Lung (tissue), 11 donors: ENCODE measurements at regions not wholly inside any gene's neighbourhood (a gene's known extent, or its start where the extent isn't known, plus 50 kb on each side); places are given as distances from the start of the nearest gene placed in this dataset.

Source experiments
- ATAC-seq: fragments of 200-7000 bp; cut with Tn5 transposase; one replicate; pipeline ENCODE4 v1.9.1; 2020; ENCODE audit warnings: moderate number of reproducible peaks; ENCODE audit not compliant: insufficient read depth, low FRiP score
- DNase-seq, 3 donors: peaks; one replicate each; pipeline ENCODE4 v3.0.0-alpha.2; 2013 to 2017
- H3K27ac ChIP-seq, 2 donors: one replicate each; pipeline ENCODE4 v1.5.1; 2013; ENCODE audit warnings: mild to moderate bottlenecking in 2 of 2, moderate library complexity in 2 of 2, control low read depth in 1 of 2, inconsistent platforms in 1 of 2, low read depth in 1 of 2, low read length in 1 of 2
- H3K27me3 ChIP-seq, 3 donors: one replicate each; pipeline ENCODE4 v1.5.1; 2013; ENCODE audit warnings: low read length in 2 of 3; ENCODE audit not compliant: control insufficient read depth in 3 of 3, insufficient read depth in 3 of 3
- H3K36me3 ChIP-seq, 4 donors: one replicate each; pipeline ENCODE4 v1.5.1; 2013; ENCODE audit warnings: low read length in 4 of 4, mild to moderate bottlenecking in 1 of 4, moderate library complexity in 1 of 4; ENCODE audit not compliant: control insufficient read depth in 4 of 4, insufficient read depth in 4 of 4
- H3K4me1 ChIP-seq, 5 donors: one replicate each; pipeline ENCODE4 v1.5.1; 2013; ENCODE audit warnings: low read length in 5 of 5, mild to moderate bottlenecking in 2 of 5, moderate library complexity in 1 of 5; ENCODE audit not compliant: control insufficient read depth in 5 of 5, insufficient read depth in 5 of 5
- H3K4me3 ChIP-seq: one replicate; pipeline ENCODE4 v1.5.1; 2013; ENCODE audit warnings: mild to moderate bottlenecking, control low read depth, moderate library complexity
- H3K9ac ChIP-seq, 2 donors: one replicate each; pipeline ENCODE4 v1.5.1; 2013; ENCODE audit warnings: low read length in 2 of 2, control low read depth in 1 of 2; ENCODE audit not compliant: insufficient read depth in 1 of 2
- H3K9me3 ChIP-seq, 4 donors: one replicate each; pipeline ENCODE4 v1.5.1; 2013; ENCODE audit warnings: low read length in 3 of 4, mild to moderate bottlenecking in 1 of 4, moderate library complexity in 1 of 4; ENCODE audit not compliant: control insufficient read depth in 4 of 4, insufficient read depth in 3 of 4
- CTCF ChIP-seq: IDR thresholded peaks from 2 replicates; pipeline ENCODE4 v1.5.1; 2012; ENCODE audit warnings: mild to moderate bottlenecking; ENCODE audit errors: control extremely low read depth, extremely low read depth
- WGBS, 2 donors: extraction: QIAGEN DNeasy Blood & Tissue Kit; methylation state at CpG; one replicate each; pipeline ENCODE4 v1.1.7; 2013; 5-methylcytosine and 5-hydroxymethylcytosine counted together
- donor health status: control.
- donor health status: control.
- donor health status: Bipolar disorder and iron deficiency.
- donor health status: healthy.
- donor health status: DM: yes; HTN: yes; CAD: no.

GRCh38 chr15:46523701-46524100 lies 888.9 kb downstream of the SQOR start:
- Histone ChIP-seq H3K27me3 (no peaks in the 10 kb centered on the region), H3K4me1 (no peaks in the 10 kb centered on the region), H3K27ac (no peak overlapping the region), H3K9ac (no peak overlapping the region), H3K9me3 (no peaks in the 10 kb centered on the region), H3K4me3 (no peak overlapping the region), H3K36me3 (no peaks in the 10 kb centered on the region)
- no peak for TF ChIP-seq CTCF
- ATAC-seq, result no peak
- no peak for DNase-seq
- 91 to 94% methylated on average over 1 of the region's 1 CpG for WGBS, 2 donors

GRCh38 chr15:46525984-46526725 lies 891.3 kb downstream of the SQOR start:
- no peak overlapping the region for H3K27ac ChIP-seq
- no peaks in the 10 kb centered on the region for H3K4me1 ChIP-seq
- TF ChIP-seq CTCF, result no peak
- no peak overlapping the region for H3K9ac ChIP-seq
- WGBS, 2 donors, result 65 to 79% methylated on average over 3 of the region's 3 CpGs
- H3K9me3 ChIP-seq, result no peaks in the 10 kb centered on the region
- no peak for ATAC-seq
- no peak for DNase-seq
- H3K27me3 ChIP-seq, result no peaks in the 10 kb centered on the region
- H3K4me3 ChIP-seq, result no peak overlapping the region
- no peaks in the 10 kb centered on the region for H3K36me3 ChIP-seq

- H3K9me3 ChIP-seq, result no peaks in the 10 kb centered on the region
- no peak overlapping the region for H3K9ac ChIP-seq
- H3K27ac ChIP-seq, result no peak overlapping the region
- 54 to 61% methylated on average over 1 of the region's 1 CpG for WGBS, 2 donors
- H3K4me1 ChIP-seq, result no peaks in the 10 kb centered on the region
- H3K4me3 ChIP-seq, result no peak overlapping the region
- no peak for TF ChIP-seq CTCF
- H3K27me3 ChIP-seq, result no peaks in the 10 kb centered on the region
- DNase-seq (no peak), ATAC-seq (no peak)
- no peaks in the 10 kb centered on the region for H3K36me3 ChIP-seq
Measured at GRCh38 chr15:46526726-46527110, 891.9 kb downstream of the SQOR start.

- H3K9ac ChIP-seq, result no peak overlapping the region
- H3K4me3 ChIP-seq, result no peak overlapping the region
- ATAC-seq (no peak), DNase-seq (no peak)
- H3K9me3 ChIP-seq, result peaks cover 0 to 4% (median 0%) of the 10 kb centered on the region in 4 donors
- no peaks in the 10 kb centered on the region for H3K36me3 ChIP-seq
- H3K4me1 ChIP-seq, result no peaks in the 10 kb centered on the region
- H3K27ac ChIP-seq, result no peak overlapping the region
- H3K27me3 ChIP-seq, result no peaks in the 10 kb centered on the region
- WGBS, 2 donors, result 78 to 92% methylated on average over 1 of the region's 1 CpG
- no peak for TF ChIP-seq CTCF
Measured at GRCh38 chr15:46543626-46544025, 908.8 kb downstream of the SQOR start.
